HEK293 (cell line): ENCODE measurements at regions not wholly inside any gene's neighbourhood (a gene's known extent, or its start where the extent isn't known, plus 50 kb on each side); places are given as distances from the start of the nearest gene placed in this dataset.

Source experiments
- CTCF ChIA-PET: fragments of 350-600 bp; formaldehyde crosslinking; extraction: SDS; loops from one replicate; lab custom pipeline; 2021; ENCODE audit warnings: antibody characterized with exemption; lab: Yijun Ruan, JAX
- POLR2A ChIA-PET: fragments of 300-600 bp; formaldehyde crosslinking; extraction: SDS; loops from one replicate; lab custom pipeline; 2020; ENCODE audit warnings: antibody characterized with exemption, inconsistent platforms; lab: Yijun Ruan, JAX
- H3K27ac ChIP-seq: fragments of 200-500 bp; sonication (Bioruptor generic); 2 replicates; pipeline ENCODE4 v1.5.1; 2014; ENCODE audit warnings: low read depth, low read length, control low read depth, inconsistent platforms; ENCODE audit errors: extremely low read depth
- H3K36me3 ChIP-seq, 2 experiments: fragments of 200-500 bp in 1 of 2; sonication (Bioruptor generic) in 1 of 2; 1 replicate in 1 of 2; 2 replicates in 1 of 2; pipeline ENCODE4 v1.5.1; 2014 to 2017; ENCODE audit warnings: inconsistent platforms in 2 of 2, low read length in 2 of 2; ENCODE audit not compliant: control insufficient read depth in 2 of 2, insufficient read depth in 1 of 2
- H3K4me1 ChIP-seq: fragments of 200-500 bp; sonication (Bioruptor generic); 2 replicates; pipeline ENCODE4 v1.5.1; 2014; ENCODE audit warnings: mild to moderate bottlenecking, low read length, inconsistent platforms; ENCODE audit not compliant: control insufficient read depth, insufficient read depth
- H3K4me3 ChIP-seq: 2 replicates; pipeline ENCODE4 v1.5.1; 2011; ENCODE audit warnings: low read depth, mild to moderate bottlenecking, control low read depth, low read length, moderate library complexity
- H3K9me3 ChIP-seq: fragments of 200-500 bp; sonication (Bioruptor generic); 2 replicates; pipeline ENCODE4 v1.5.1; 2014; ENCODE audit warnings: low read depth, low read length, inconsistent platforms; ENCODE audit not compliant: control insufficient read depth, insufficient read depth
- IKZF3 ChIP-seq: fragments of 450-650 bp; IDR thresholded peaks from 2 replicates; pipeline ENCODE4 v1.5.0; 2018; ENCODE audit warnings: missing biosample characterization, mild to moderate bottlenecking, missing genetic modification characterization, moderate library complexity
- KLF7 ChIP-seq: fragments of 450-650 bp; formaldehyde crosslinking; IDR thresholded peaks from 2 replicates; pipeline ENCODE4 v1.5.1; 2016; ENCODE audit warnings: missing biosample characterization, missing genetic modification characterization, borderline replicate concordance
- KLF9 ChIP-seq: fragments of 450-650 bp; formaldehyde crosslinking; IDR thresholded peaks from 2 replicates; pipeline ENCODE4 v1.5.1; 2016; ENCODE audit warnings: missing biosample characterization, missing genetic modification characterization, low read depth
- OSR2 ChIP-seq: fragments of 450-650 bp; formaldehyde crosslinking; IDR thresholded peaks from 2 replicates; pipeline ENCODE4 v1.5.1; 2016; ENCODE audit warnings: missing biosample characterization, missing genetic modification characterization
- REPIN1 ChIP-seq: fragments of 450-650 bp; formaldehyde crosslinking; IDR thresholded peaks from 2 replicates; pipeline ENCODE4 v1.5.1; 2017; ENCODE audit warnings: missing biosample characterization, missing genetic modification characterization, low read depth
- SCRT1 ChIP-seq: fragments of 450-650 bp; formaldehyde crosslinking; IDR thresholded peaks from 2 replicates; pipeline ENCODE4 v1.5.1; 2016; ENCODE audit warnings: missing biosample characterization, missing genetic modification characterization, borderline replicate concordance
- SP3 ChIP-seq: fragments of 450-650 bp; formaldehyde crosslinking; IDR thresholded peaks from 2 replicates; pipeline ENCODE4 v1.5.1; 2016; ENCODE audit warnings: missing biosample characterization, missing genetic modification characterization
- ZFHX2 ChIP-seq: fragments of 450-650 bp; formaldehyde crosslinking; conservative IDR thresholded peaks from 2 replicates; pipeline ENCODE4 v1.5.1; 2016; ENCODE audit warnings: missing biosample characterization, missing genetic modification characterization
- ZNF157 ChIP-seq: fragments of 450-650 bp; formaldehyde crosslinking; IDR thresholded peaks from 2 replicates; pipeline ENCODE4 v1.5.1; 2016; ENCODE audit warnings: missing biosample characterization, missing genetic modification characterization
- ZNF2 ChIP-seq: fragments of 450-650 bp; formaldehyde crosslinking; IDR thresholded peaks from 2 replicates; pipeline ENCODE4 v1.5.1; 2016; ENCODE audit warnings: missing biosample characterization, missing genetic modification characterization
- ZNF221 ChIP-seq: fragments of 450-650 bp; formaldehyde crosslinking; IDR thresholded peaks from 2 replicates; pipeline ENCODE4 v1.5.1; 2017; ENCODE audit warnings: missing biosample characterization, missing genetic modification characterization, borderline replicate concordance
- ZNF341 ChIP-seq: fragments of 450-650 bp; formaldehyde crosslinking; IDR thresholded peaks from 2 replicates; pipeline ENCODE4; 2016; ENCODE audit warnings: low read depth, missing biosample characterization, missing genetic modification characterization
- ZNF473 ChIP-seq: fragments of 450-650 bp; formaldehyde crosslinking; IDR thresholded peaks from 2 replicates; pipeline ENCODE4 v1.5.1; 2017; ENCODE audit warnings: missing biosample characterization, missing genetic modification characterization
- ZNF555 ChIP-seq: fragments of 450-650 bp; formaldehyde crosslinking; conservative IDR thresholded peaks from 2 replicates; pipeline ENCODE4 v1.5.1; 2017; ENCODE audit warnings: missing biosample characterization, mild to moderate bottlenecking, missing genetic modification characterization, inconsistent platforms
- ZNF629 ChIP-seq: fragments of 450-650 bp; formaldehyde crosslinking; IDR thresholded peaks from 2 replicates; pipeline ENCODE4 v1.5.1; 2017; ENCODE audit warnings: missing biosample characterization, missing genetic modification characterization
- ZNF658 ChIP-seq: fragments of 450-650 bp; formaldehyde crosslinking; IDR thresholded peaks from 2 replicates; pipeline ENCODE4; 2016; ENCODE audit warnings: missing biosample characterization, missing genetic modification characterization
- ZNF677 ChIP-seq: fragments of 450-650 bp; IDR thresholded peaks from 2 replicates; pipeline ENCODE4 v1.5.0; 2018; ENCODE audit warnings: missing biosample characterization, mild to moderate bottlenecking, missing genetic modification characterization, moderate library complexity
- ZNF76 ChIP-seq: fragments of 450-650 bp; formaldehyde crosslinking; IDR thresholded peaks from 2 replicates; pipeline ENCODE4; 2016; ENCODE audit warnings: low read depth, missing biosample characterization, missing genetic modification characterization, borderline replicate concordance
- ZNF768 ChIP-seq: fragments of 450-650 bp; formaldehyde crosslinking; IDR thresholded peaks from 2 replicates; pipeline ENCODE4 v1.5.1; 2018; ENCODE audit warnings: missing biosample characterization, mild to moderate bottlenecking, missing genetic modification characterization
- ZNF791 ChIP-seq: fragments of 450-650 bp; formaldehyde crosslinking; IDR thresholded peaks from 2 replicates; pipeline ENCODE4 v1.5.1; 2016; ENCODE audit warnings: missing biosample characterization, missing genetic modification characterization
- TF ChIP-seq, protein P1 (sequence below): fragments of 450-650 bp; formaldehyde crosslinking; IDR thresholded peaks from 2 replicates; pipeline ENCODE4 v1.5.1; 2016; ENCODE audit warnings: missing biosample characterization, missing genetic modification characterization
- TF ChIP-seq, protein P2 (sequence below): sonication (generic); formaldehyde crosslinking; IDR thresholded peaks from 2 replicates; pipeline ENCODE4 v1.8.1; 2022; ENCODE audit warnings: mild to moderate bottlenecking, moderate library complexity, missing genetic modification reagents
- TF ChIP-seq, protein P3 (sequence below): fragments of 450-650 bp; formaldehyde crosslinking; IDR thresholded peaks from 2 replicates; pipeline ENCODE4 v1.5.1; 2016; ENCODE audit warnings: missing biosample characterization, missing genetic modification characterization
- TF ChIP-seq, protein P4 (sequence below): fragments of 450-650 bp; formaldehyde crosslinking; IDR thresholded peaks from 2 replicates; pipeline ENCODE4 v1.5.1; 2017; ENCODE audit warnings: missing biosample characterization, missing genetic modification characterization

DNA sequence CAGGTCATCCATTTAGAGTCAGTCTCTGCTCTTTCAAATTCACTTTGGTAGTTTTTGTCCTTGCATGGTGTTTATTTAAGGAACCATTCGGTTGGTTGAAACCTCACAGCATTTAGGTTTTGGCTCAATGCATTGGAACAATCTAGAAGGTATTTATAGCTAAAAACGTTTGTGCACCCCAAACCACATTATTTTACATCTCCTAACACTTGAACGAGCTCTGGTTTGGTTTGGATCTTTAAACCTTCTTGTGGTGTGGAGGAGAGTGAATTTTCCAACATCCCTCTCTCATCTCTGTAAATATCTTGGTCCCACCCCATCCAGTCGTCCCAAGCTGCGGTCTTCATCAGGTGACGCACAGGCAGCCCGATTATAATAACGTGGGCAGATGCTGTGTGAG is 287.9 kb downstream of the LPIN1 start (continued):
- TF ChIP-seq, protein P1, sequence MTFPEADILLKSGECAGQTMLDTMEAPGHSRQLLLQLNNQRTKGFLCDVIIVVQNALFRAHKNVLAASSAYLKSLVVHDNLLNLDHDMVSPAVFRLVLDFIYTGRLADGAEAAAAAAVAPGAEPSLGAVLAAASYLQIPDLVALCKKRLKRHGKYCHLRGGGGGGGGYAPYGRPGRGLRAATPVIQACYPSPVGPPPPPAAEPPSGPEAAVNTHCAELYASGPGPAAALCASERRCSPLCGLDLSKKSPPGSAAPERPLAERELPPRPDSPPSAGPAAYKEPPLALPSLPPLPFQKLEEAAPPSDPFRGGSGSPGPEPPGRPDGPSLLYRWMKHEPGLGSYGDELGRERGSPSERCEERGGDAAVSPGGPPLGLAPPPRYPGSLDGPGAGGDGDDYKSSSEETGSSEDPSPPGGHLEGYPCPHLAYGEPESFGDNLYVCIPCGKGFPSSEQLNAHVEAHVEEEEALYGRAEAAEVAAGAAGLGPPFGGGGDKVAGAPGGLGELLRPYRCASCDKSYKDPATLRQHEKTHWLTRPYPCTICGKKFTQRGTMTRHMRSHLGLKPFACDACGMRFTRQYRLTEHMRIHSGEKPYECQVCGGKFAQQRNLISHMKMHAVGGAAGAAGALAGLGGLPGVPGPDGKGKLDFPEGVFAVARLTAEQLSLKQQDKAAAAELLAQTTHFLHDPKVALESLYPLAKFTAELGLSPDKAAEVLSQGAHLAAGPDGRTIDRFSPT (tag by site-specific recombination): no peak
- TF ChIP-seq ZNF341 (no peak), SP3 (tag by site-specific recombination) (no peak), ZNF2 (tag by site-specific recombination) (no peak)

DNA sequence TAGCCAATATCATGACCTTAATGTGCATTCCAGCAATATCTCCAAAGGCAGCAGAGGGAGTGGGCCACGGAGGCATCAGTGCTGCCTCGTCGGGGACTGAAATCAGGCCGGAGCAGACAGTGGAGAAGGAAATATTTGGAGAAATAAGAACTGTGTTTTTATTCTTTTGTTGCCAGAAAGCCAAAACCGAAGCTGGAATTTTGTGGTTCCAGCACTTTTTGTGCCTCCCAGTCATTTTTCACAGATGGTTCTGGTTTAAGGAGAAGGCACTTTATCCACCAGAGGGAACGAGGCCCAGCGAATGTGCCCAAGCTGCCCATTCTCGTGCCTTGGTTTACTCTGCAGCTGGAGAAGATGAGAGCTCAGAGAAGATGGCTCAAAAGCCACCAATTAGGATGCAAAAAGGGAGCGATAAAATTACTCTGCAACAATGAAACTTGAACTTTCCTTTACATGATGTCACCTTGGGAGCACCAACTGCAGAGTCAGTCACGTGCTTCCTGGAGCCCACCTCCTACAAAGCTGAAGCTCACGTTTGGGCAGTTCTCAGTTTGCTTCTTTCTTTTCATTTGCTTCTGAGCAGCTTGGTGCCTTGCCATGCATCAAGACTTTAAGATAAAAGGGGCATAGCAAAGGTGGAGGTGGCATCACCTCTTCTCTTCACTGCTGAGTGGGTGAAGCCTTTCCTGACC is 288.7 kb downstream of the LPIN1 start:
- Histone ChIP-seq H3K27ac (no peak overlapping the region), H3K36me3 (no peaks in the 10 kb centered on the region), H3K4me3 (no peak overlapping the region), H3K9me3 (no peaks in the 10 kb centered on the region), H3K4me1 (no peaks in the 10 kb centered on the region)
- ChIA-PET POLR2A (no interaction called here), CTCF (no interaction called here)
- no peak for TF ChIP-seq REPIN1 (tag by site-specific recombination)
- TF ChIP-seq, protein P2, sequence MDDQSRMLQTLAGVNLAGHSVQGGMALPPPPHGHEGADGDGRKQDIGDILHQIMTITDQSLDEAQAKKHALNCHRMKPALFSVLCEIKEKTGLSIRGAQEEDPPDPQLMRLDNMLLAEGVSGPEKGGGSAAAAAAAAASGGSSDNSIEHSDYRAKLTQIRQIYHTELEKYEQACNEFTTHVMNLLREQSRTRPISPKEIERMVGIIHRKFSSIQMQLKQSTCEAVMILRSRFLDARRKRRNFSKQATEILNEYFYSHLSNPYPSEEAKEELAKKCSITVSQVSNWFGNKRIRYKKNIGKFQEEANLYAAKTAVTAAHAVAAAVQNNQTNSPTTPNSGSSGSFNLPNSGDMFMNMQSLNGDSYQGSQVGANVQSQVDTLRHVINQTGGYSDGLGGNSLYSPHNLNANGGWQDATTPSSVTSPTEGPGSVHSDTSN (CRISPR knock-in tag): no peak
- no peak for TF ChIP-seq ZNF555
- no peak for TF ChIP-seq KLF7 (tag by site-specific recombination)

DNA sequence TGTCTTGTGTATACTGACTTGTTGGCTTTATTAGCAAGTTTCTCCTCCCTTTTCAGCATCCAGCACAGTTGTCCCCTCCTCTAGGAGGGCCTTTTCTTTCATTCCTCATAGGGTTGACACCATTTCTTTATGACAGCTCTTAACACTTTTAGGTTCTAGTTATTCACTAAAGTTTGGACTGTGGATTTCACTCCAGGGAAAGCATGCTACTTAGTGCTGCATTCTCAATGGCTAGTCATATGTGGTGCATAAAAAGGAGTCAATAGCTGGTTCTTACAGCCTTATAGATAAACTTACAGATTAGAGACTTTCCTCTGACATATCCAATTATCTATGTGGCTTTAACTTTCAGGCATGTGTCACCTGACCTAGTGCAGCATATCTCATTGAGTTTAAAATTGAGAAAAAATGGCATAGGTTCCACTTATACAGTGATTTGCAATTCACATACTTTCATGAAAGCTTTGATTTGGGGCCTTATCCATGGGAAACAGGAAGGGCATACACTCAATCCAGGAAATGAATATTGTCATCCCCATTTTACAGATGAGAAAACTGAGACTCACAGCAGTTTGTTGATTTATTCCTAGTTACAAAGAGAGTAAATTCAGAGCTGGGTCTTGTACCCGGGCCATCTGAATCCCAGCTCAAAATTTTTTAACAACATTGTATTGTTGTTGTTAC is 289.7 kb downstream of the LPIN1 start:
- H3K4me1 ChIP-seq: no peaks in the 10 kb centered on the region
- POLR2A ChIA-PET: no interaction called here
- TF ChIP-seq ZNF157 (tag by site-specific recombination) (no peak), ZFHX2 (tag by site-specific recombination) (no peak), ZNF473 (tag by site-specific recombination) (no peak), ZNF677 (tag by site-specific recombination) (no peak), ZNF768 (tag by site-specific recombination) (no peak), ZNF629 (tag by site-specific recombination) (no peak), ZNF76 (tag by site-specific recombination) (no peak), OSR2 (no peak), KLF9 (tag by site-specific recombination) (no peak), ZNF221 (tag by site-specific recombination) (no peak), ZNF791 (tag by site-specific recombination) (no peak), SCRT1 (no peak), ZNF658 (tag by site-specific recombination) (no peak), IKZF3 (tag by site-specific recombination) (no peak)
- TF ChIP-seq, protein P3, sequence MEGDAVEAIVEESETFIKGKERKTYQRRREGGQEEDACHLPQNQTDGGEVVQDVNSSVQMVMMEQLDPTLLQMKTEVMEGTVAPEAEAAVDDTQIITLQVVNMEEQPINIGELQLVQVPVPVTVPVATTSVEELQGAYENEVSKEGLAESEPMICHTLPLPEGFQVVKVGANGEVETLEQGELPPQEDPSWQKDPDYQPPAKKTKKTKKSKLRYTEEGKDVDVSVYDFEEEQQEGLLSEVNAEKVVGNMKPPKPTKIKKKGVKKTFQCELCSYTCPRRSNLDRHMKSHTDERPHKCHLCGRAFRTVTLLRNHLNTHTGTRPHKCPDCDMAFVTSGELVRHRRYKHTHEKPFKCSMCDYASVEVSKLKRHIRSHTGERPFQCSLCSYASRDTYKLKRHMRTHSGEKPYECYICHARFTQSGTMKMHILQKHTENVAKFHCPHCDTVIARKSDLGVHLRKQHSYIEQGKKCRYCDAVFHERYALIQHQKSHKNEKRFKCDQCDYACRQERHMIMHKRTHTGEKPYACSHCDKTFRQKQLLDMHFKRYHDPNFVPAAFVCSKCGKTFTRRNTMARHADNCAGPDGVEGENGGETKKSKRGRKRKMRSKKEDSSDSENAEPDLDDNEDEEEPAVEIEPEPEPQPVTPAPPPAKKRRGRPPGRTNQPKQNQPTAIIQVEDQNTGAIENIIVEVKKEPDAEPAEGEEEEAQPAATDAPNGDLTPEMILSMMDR (tag by site-specific recombination): no peak
- TF ChIP-seq, protein P4, sequence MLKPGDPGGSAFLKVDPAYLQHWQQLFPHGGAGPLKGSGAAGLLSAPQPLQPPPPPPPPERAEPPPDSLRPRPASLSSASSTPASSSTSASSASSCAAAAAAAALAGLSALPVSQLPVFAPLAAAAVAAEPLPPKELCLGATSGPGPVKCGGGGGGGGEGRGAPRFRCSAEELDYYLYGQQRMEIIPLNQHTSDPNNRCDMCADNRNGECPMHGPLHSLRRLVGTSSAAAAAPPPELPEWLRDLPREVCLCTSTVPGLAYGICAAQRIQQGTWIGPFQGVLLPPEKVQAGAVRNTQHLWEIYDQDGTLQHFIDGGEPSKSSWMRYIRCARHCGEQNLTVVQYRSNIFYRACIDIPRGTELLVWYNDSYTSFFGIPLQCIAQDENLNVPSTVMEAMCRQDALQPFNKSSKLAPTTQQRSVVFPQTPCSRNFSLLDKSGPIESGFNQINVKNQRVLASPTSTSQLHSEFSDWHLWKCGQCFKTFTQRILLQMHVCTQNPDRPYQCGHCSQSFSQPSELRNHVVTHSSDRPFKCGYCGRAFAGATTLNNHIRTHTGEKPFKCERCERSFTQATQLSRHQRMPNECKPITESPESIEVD (tag by site-specific recombination): no peak

More for the DNA sequence above, 289.7 kb downstream of the LPIN1 start:
- no peaks in the 10 kb centered on the region for H3K36me3 ChIP-seq
- no peak overlapping the region for H3K4me3 ChIP-seq
- H3K27ac ChIP-seq: no peak overlapping the region
- no peaks in the 10 kb centered on the region for H3K9me3 ChIP-seq
- CTCF ChIA-PET: interaction anchor here (0.6 to 1.3 kb wide), 2 partner anchors 12 to 132 kb away, joined by 3 to 4 read pairs; no protein-coding TSS in a partner anchor
